Choroid plexus epithelial cell (primary cell): ENCODE measurements at regions not wholly inside any gene's neighbourhood (a gene's known extent, or its start where the extent isn't known, plus 50 kb on each side); places are given as distances from the start of the nearest gene placed in this dataset.

Experiments used
- DNase-seq: peaks from one replicate; pipeline ENCODE4 v3.0.0-alpha.2; 2010; ENCODE audit warnings: low read depth
- H3K4me3 ChIP-seq: 2 replicates; pipeline ENCODE4 v1.5.1; 2011; ENCODE audit warnings: low read depth, mild to moderate bottlenecking, control low read depth, low read length, moderate library complexity
- CTCF ChIP-seq: conservative IDR thresholded peaks from 2 replicates; pipeline ENCODE4 v1.5.1; 2011; ENCODE audit warnings: low read depth, mild to moderate bottlenecking, control low read depth, inconsistent platforms, low read length, moderate library complexity

GRCh38 chr16:52005551-52005950, 541.4 kb downstream of the TOX3 start:
- H3K4me3 ChIP-seq, result no peak overlapping the region
- TF ChIP-seq CTCF, result no peak
- DNase-seq, result no peak

- TF ChIP-seq CTCF, result no peak
- H3K4me3 ChIP-seq, result no peak overlapping the region
- no peak for DNase-seq
Observed at GRCh38 chr16:52004343-52004742, 542.6 kb downstream of the TOX3 start.

GRCh38 chr16:52002026-52002425, 544.9 kb downstream of the TOX3 start:
- no peak overlapping the region for H3K4me3 ChIP-seq
- no peak for TF ChIP-seq CTCF
- DNase-seq, result no peak

- no peak for TF ChIP-seq CTCF
- H3K4me3 ChIP-seq, result no peak overlapping the region
- no peak for DNase-seq
Observed at GRCh38 chr16:51996516-51996915, 550.4 kb downstream of the TOX3 start.

GRCh38 chr16:51994597-51994996, 552.3 kb downstream of the TOX3 start:
- no peak for DNase-seq
- no peak overlapping the region for H3K4me3 ChIP-seq
- no peak for TF ChIP-seq CTCF

GRCh38 chr16:51989637-51990230, 557.2 kb downstream of the TOX3 start:
- no peak for TF ChIP-seq CTCF
- no peak overlapping the region for H3K4me3 ChIP-seq
- DNase-seq, result no peak

- TF ChIP-seq CTCF, result no peak
- H3K4me3 ChIP-seq, result no peak overlapping the region
- no peak for DNase-seq
Observed at GRCh38 chr16:51988977-51989376, 558.0 kb downstream of the TOX3 start.
